ENCODE measurements at regions not wholly inside any gene's neighbourhood (a gene's known extent, or its start where the extent isn't known, plus 50 kb on each side); places are given as distances from the start of the nearest gene placed in this dataset.

DNA sequence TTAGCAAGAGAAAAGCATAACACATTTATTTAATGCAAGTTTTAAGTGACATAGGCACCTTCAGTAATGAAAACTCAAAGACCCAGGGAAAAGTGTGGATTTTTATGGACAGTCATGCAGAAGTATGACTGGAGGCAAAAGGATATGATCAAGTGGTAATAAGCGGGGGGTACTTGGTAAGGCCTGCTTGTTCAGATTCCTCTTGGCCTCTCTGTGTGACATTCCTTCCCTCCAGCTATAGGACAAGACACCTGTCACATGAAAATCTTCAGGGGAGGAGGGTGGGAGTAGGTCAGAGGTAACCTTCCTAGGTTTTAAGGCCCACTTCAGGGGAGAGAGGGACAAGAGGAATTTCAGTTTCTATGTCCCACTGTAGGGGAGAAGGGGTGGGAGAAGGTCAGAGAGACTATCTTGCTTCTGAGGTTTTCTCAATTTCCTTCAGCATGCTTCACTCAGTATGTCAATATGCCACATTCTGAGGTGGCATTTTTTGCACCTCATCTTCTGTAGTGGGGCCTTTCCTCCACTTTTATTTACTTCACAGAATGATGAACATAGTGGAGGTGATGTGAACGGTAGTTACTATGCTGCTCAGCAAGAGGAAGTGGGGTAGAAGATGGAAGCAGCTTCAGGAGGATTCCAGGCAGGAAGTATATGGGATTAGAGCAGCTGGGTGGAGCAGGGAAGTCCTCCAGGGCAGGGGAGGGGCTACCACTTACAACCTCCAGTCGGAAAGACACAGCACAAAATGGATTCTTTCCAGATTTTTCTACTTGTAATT, 73.2 kb upstream of the RFC3 start:
- TF ChIP-seq POLR2A (IDR thresholded peaks at IDR 0.05; ENCODE audit: low read length) (no peak), GATA1 (IDR thresholded peaks at IDR 0.05; ENCODE audit: low read depth, low read length) (no peak)
